Tibial artery (tissue), 4 donors: ENCODE measurements at regions not wholly inside any gene's neighbourhood (a gene's known extent, or its start where the extent isn't known, plus 50 kb on each side); places are given as distances from the start of the nearest gene placed in this dataset.

Experiments
- DNase-seq, 2 donors: peaks; one replicate each; pipeline ENCODE4 v3.0.0-alpha.2; 2019
- H3K27ac ChIP-seq, 2 donors: fragments of 200-600 bp; sonication (generic) in 1 of 2; 1 replicate in 1 of 2; 2 replicates in 1 of 2; pipeline ENCODE4 v1.5.1; 2018 to 2019; ENCODE audit warnings: mild to moderate bottlenecking in 1 of 2
- H3K27me3 ChIP-seq, 2 donors: fragments of 200-600 bp; sonication (generic) in 1 of 2; one replicate each; pipeline versions ENCODE4 v1.5.1 to v1.6.0; 2016 to 2019
- H3K36me3 ChIP-seq, 3 donors: fragments of 200-600 bp; sonication (generic) in 2 of 3; one replicate each; pipeline ENCODE4 v1.5.1; 2016 to 2019; ENCODE audit warnings: mild to moderate bottlenecking in 2 of 3
- H3K4me1 ChIP-seq, 4 donors: fragments of 200-600 bp; sonication (generic) in 2 of 4; 1 replicate in 3 of 4; 2 replicates in 1 of 4; pipeline ENCODE4 v1.5.1; 2016 to 2019
- H3K4me3 ChIP-seq, 2 donors: fragments of 200-600 bp; sonication (generic) in 1 of 2; 1 replicate in 1 of 2; 2 replicates in 1 of 2; pipeline ENCODE4 v1.5.1; 2018 to 2019; ENCODE audit warnings: mild to moderate bottlenecking in 2 of 2
- H3K9me3 ChIP-seq, 3 donors: fragments of 200-600 bp; sonication (generic) in 1 of 3; one replicate each; pipeline ENCODE4 v1.5.1; 2016 to 2019
- CTCF ChIP-seq, 2 experiments: fragments of 200-600 bp in 1 of 2; fragments of 450-650 bp in 1 of 2; IDR thresholded peaks; one replicate each; pipeline ENCODE4 v1.5.1; 2017 to 2019; ENCODE audit warnings: antibody characterized with exemption in 2 of 2, mild to moderate bottlenecking in 1 of 2, moderate library complexity in 1 of 2
- intact Hi-C: fragments of 100-400 bp; cut with DNase I; formaldehyde crosslinking; loops from one replicate; pipeline ENCODE4 v1.15.0; 2023; ENCODE audit warnings: low total_unique reads

- DNase-seq: no peak
- Histone ChIP-seq H3K27me3 (no peaks in the 10 kb centered on the region), H3K9me3 (no peaks in the 10 kb centered on the region), H3K27ac (no peak overlapping the region), H3K4me3 (no peak overlapping the region), H3K36me3 (no peaks in the 10 kb centered on the region), H3K4me1 (peaks cover 0 to 6% (median 0%) of the 10 kb centered on the region in 4 donors)
- intact Hi-C loops: no loop called here
- no peak for TF ChIP-seq CTCF (IDR thresholded peaks at IDR 0.05)
Observed at GRCh38 chr13:59343132-59343531, 820.6 kb downstream of the DIAPH3 start.

GRCh38 chr13:59343993-59344822, 819.5 kb downstream of the DIAPH3 start:
- Histone ChIP-seq H3K9me3 (no peaks in the 10 kb centered on the region), H3K4me3 (no peak overlapping the region), H3K4me1 (peaks cover 0 to 6% (median 0%) of the 10 kb centered on the region in 4 donors), H3K36me3 (no peaks in the 10 kb centered on the region), H3K27me3 (no peaks in the 10 kb centered on the region), H3K27ac (no peak overlapping the region)
- intact Hi-C loops: no loop called here
- DNase-seq: no peak
- TF ChIP-seq CTCF (IDR thresholded peaks at IDR 0.05): no peak

GRCh38 chr13:59345311-59345710, 818.4 kb downstream of the DIAPH3 start:
- Histone ChIP-seq H3K4me3 (no peak overlapping the region), H3K27me3 (no peaks in the 10 kb centered on the region), H3K36me3 (no peaks in the 10 kb centered on the region), H3K9me3 (no peaks in the 10 kb centered on the region), H3K27ac (no peak overlapping the region), H3K4me1 (peaks cover 0 to 6% (median 0%) of the 10 kb centered on the region in 4 donors)
- intact Hi-C loops: no loop called here
- TF ChIP-seq CTCF (IDR thresholded peaks at IDR 0.05): no peak
- DNase-seq: no peak

- Histone ChIP-seq H3K4me1 (peaks cover 0 to 6% (median 0%) of the 10 kb centered on the region in 4 donors), H3K27me3 (no peaks in the 10 kb centered on the region), H3K27ac (no peak overlapping the region), H3K9me3 (no peaks in the 10 kb centered on the region), H3K36me3 (no peaks in the 10 kb centered on the region), H3K4me3 (no peak overlapping the region)
- TF ChIP-seq CTCF (IDR thresholded peaks at IDR 0.05): no peak
- DNase-seq: no peak
- intact Hi-C loops: no loop called here
Observed at GRCh38 chr13:59346999-59347723, 816.6 kb downstream of the DIAPH3 start.

GRCh38 chr13:59348617-59349016, 815.1 kb downstream of the DIAPH3 start:
- DNase-seq: no peak
- intact Hi-C loops: no loop called here
- Histone ChIP-seq H3K36me3 (no peaks in the 10 kb centered on the region), H3K27ac (no peak overlapping the region), H3K4me3 (no peak overlapping the region), H3K9me3 (no peaks in the 10 kb centered on the region), H3K27me3 (no peaks in the 10 kb centered on the region), H3K4me1 (peaks cover 0 to 6% (median 0%) of the 10 kb centered on the region in 4 donors)
- TF ChIP-seq CTCF (IDR thresholded peaks at IDR 0.05): no peak
